AG08395 (cell line): ENCODE measurements at regions not wholly inside any gene's neighbourhood (a gene's known extent, or its start where the extent isn't known, plus 50 kb on each side); places are given as distances from the start of the nearest gene placed in this dataset.

ENCODE experiments used
- DNase-seq: peaks from one replicate; pipeline ENCODE4 v3.0.0; 2012; ENCODE audit warnings: mixed read lengths, low spot score

GRCh38 chr5:123811831-123812230, 299.9 kb downstream of the CSNK1G3 start:
- no peak for DNase-seq

DNA sequence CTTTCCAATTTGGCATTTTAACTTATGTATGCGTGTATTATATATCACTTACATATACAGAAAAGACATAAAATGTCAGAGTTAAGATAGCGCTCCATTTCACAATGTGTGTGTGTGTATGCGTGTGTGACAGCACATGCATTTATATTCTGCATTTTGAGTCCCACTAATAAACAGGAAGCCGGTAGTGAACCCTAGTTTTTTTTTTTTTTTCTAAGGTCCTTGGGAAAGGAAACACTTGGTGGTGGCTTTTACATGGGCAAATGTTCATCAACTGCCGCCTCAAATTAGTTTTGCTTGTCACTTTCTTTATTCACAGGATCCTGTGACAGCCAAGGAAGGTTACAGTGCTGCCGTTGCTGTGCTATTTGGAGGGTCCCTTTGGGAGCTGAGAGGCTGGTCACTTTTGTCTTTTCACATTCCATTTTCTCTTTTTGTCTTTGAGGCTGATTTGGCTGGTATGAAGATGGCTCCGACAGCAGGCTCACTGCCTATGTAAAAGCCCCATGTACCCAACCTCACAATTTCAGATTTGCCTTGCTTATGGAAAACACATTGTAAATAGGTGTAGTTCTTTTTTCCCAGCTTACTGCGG, 298.9 kb downstream of the CSNK1G3 start:
- no peak for DNase-seq

DNA sequence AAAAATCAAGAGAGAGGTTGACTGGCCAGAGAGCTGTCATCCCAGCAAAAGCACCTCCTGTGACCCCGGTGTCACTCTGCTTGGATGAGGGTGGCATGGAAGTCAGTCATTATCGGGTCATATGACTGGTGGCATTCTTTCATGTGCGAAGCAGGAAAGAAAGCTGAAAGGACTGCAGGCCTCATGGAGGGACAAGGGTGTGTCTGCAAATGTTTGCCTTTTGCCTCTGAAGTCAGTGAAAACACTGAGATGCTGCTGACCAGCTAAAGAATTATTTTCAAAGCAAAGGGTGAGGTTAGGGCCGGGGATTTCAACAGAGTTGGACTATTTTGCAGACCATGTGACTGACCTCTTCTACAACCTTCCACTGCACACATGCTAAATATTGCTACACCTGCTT, 298.3 kb downstream of the CSNK1G3 start:
- no peak for DNase-seq

- DNase-seq, result no peak
Observed at GRCh38 chr5:123809594-123810221, 297.7 kb downstream of the CSNK1G3 start.

DNA sequence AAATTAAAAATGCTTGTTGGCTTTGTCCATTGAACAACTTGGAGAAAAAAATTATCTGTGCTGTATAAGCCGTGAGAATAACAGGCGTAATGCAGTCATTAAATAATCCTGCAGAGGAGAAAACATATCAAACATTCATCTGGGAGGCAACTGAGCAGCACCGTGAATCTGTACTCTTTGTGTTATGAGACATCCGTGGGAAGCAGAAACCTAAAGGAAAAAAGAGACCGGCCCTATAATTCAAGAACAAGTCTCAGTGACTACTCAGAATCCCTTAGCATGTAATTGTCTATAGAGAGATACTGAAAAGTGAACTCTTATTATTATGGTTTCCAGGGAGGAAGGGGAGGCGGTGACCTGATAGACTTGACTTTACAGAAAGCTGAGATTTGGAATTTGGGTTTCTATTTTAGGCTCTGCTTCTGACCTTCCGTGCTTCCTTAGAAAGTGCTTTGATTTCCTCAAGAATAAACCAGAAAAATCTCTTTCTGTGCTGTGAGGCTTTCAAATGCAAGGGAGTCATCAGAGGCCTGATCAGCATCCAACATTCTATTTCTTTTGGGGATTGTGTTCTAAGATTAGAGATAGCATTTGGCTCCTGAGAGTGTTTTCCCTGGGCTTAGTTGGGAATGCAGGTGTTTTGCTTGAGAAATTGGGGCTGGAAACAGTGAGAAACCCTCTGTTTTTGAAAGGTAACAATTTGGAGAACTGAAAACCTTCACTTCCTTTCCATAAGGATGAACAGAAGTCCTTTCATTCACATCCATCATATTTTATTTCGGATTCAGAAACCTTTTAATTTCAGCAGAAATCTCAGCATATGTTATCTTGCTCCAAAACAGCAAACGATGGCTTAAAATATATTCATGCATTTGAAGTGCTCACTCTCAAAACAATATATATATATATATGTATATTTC, 296.7 kb downstream of the CSNK1G3 start:
- no peak for DNase-seq

DNA sequence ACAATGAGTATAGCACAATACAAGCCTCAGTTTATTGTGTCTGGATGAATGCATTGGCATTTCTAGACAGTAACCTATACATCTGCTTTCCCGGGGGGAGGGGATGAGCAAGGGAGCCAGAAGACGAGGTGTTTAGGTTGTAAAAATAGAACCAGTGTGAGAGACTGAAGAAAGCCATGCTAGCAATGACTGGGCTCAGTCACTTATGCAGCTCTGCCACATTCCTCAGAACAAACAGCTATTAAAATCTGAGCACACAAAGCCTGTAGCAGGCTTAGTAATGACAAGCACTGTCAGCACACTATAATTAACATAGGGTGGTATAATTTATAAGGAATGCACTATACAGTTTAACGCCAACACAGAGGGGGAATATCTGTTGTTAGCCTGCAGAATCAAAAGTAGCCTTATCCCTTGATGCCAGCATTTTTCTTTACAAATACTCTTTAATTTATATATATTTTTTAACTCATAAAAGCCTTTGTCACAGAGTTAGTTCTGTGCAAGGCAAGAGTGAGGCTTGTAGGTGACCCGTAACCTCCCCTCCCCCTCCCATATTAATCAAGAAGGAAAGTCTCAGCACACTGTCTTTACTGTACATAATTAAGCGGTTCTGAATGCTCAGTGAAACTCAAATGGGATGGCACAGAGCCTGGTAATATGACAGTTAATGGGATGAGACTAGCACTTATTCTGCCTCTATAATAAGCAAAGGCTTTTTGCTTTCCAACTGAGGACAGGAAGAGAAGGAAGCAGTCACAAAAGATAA, 295.4 kb downstream of the CSNK1G3 start:
- peak; percentile 58 for DNase-seq

GRCh38 chr5:123806644-123807043, 294.7 kb downstream of the CSNK1G3 start:
- no peak for DNase-seq

DNA sequence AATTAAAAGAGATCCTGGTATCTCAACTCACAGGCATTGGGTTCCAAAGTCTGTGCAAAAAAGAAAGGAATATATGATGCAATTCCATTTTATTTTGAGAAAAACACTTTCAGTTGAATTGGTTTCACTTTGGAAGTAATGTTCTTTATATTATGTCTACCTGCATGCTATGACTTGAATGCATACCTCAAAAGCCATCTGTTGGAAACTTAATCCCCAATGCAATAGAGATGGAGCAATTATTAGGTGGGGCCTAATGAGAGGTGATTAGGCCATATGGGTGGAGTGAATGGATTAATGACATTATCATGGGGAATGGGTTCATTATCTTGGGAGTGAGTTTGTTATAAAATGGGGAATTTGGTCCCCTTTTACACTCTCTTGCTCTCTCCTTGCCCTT, 293.3 kb downstream of the CSNK1G3 start:
- DNase-seq, result no peak

DNA sequence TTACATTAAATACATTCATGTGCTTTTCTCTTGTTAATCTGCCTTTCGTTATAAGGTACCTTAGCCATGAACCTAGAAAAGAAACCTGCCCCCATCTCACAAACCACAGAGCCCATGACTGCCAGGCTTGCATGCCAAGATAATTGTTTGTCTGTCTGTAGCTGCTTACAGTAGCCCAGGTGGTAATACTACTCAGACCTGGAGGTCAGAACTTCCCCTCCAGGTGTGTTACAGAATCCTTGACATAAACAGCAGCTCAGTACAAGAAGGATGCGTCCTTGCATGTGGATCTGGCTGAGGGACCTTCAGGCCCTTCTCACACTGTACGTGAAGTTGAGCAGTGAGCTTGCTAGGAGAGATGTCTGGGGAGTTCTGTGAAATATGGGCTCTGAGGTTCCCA, 291.4 kb downstream of the CSNK1G3 start:
- DNase-seq, result no peak

- no peak for DNase-seq
Observed at GRCh38 chr5:123802298-123802951, 290.4 kb downstream of the CSNK1G3 start.

GRCh38 chr5:123800640-123801039, 288.7 kb downstream of the CSNK1G3 start:
- DNase-seq, result no peak

DNA sequence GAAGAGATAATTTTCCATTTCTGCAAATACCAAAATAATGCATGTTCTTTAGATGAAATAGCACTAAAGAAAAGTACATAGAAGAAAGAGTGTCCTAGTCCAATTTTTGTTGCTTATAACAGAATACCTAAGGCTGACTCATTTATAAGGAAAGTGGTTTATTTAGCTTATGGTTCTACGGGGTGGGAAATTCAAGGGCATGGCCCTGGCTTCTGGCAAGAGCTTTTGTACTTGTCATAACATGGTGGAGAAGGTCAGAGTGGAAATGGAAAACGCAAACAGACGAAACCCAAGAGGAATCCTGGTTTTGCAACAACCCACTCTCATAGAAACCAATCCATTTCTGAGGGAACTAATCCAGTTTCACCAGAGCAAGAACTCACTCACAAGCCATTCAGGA, 283.7 kb downstream of the CSNK1G3 start:
- DNase-seq, result no peak

- no peak for DNase-seq
Observed at GRCh38 chr5:123790226-123790625, 278.2 kb downstream of the CSNK1G3 start.

GRCh38 chr5:123787635-123788034, 275.7 kb downstream of the CSNK1G3 start:
- DNase-seq, result no peak

DNA sequence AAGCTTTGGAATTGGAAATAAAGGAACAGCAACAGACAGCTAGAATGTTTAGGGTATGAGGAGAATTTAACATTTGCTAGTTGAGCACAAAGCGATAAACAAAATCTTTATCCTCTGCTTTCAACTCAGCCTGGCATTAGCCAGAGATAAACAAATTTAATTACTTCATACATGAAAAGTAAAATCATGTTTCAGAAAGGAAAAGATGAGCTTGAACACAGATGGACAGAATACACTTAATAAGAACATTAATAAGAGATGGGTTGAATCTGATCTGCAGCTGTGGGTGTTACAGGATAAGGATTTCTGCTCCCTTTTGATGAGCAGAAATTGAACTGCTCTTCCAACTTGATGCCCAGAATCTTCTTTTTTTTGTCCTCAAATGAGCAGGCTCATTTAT, 275.2 kb downstream of the CSNK1G3 start:
- no peak for DNase-seq

DNA sequence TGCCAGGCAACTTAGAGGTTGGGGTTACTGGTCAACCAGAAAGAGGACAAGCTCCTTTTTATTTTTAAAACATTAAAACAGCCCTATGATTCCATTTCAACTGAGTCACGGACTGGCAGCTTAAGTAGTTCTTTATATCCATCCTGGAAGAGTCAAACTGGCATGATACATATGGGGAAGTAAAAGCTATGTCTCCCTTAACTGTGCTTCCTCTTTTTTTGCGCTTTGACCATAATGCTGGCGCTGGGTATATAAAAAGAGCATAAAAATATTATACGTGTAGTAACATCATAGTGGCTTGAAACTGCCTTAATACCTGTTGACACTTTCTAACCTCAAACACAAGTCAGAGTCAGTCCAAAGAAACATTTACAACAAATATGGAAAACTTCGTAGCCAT, 274.4 kb downstream of the CSNK1G3 start:
- no peak for DNase-seq

DNA sequence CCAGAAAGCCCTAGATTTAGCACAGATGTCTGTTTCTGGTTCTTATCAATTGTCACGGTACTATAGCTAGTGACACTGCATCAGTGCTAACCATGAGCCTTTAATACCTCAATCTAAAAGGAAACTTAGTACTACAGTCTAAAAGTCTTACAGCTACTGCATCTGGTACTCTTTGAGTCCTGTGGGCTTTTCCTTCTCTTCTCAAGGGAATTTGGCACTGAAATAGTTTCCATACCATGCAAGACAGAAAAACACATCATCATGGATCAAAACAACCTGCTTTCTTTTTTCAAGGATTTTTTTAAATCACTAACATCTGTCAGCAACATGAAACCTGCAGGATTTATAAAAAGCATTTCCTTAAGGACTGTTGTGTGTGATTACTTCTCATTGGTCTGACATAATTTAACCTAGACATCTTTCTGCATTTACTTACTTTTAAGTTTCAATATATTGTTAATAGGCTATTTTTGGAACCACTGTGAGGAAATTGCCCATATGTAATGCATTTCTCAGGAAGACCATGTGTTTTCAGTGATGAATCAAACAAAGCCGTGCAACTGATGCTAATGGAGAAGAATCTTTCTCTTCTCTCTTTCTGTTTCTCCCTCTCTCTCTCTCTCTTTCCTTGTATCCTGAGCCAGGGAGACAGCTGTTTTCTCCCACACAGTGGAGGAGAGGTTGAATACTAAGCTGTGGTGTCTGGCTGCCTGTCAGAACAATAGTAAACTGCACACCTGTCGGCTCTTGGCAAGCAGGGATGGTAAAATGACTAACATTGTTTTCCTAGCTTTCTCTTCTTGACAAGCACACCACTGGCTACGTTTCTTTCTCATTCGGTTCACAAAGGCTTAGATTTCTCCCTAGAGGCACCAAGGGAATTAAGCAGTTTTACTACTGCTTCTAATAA, 273.4 kb downstream of the CSNK1G3 start:
- DNase-seq, result peak; percentile 40

GRCh38 chr5:123783421-123783820, 271.4 kb downstream of the CSNK1G3 start:
- peak; percentile 13 for DNase-seq

DNA sequence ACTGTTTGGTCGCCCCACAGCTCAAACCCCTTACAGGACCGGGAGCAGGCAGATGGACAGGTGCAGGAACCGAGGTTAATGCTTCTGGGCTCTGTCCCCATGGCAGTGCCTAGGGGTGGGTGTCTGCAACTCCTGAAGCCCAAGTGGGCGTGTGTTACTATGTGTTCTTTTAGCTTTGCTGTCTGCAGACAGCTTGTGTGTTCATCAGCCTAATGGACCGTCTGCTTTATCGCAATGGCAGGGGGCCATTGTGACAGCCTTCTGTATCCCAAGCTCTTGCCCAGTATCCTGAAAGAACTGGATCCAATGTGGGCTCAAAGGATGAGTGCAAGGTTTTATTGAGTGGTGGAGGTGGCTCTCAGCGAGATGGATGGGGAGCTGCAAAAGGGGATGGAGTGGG, 266.7 kb downstream of the CSNK1G3 start:
- no peak for DNase-seq

GRCh38 chr5:123776761-123777160, 264.8 kb downstream of the CSNK1G3 start:
- DNase-seq, result peak; percentile 69

GRCh38 chr5:123771715-123772114, 259.7 kb downstream of the CSNK1G3 start:
- no peak for DNase-seq
